ENCODE measurements at regions not wholly inside any gene's neighbourhood (a gene's known extent, or its start where the extent isn't known, plus 50 kb on each side); places are given as distances from the start of the nearest gene placed in this dataset.

DNA sequence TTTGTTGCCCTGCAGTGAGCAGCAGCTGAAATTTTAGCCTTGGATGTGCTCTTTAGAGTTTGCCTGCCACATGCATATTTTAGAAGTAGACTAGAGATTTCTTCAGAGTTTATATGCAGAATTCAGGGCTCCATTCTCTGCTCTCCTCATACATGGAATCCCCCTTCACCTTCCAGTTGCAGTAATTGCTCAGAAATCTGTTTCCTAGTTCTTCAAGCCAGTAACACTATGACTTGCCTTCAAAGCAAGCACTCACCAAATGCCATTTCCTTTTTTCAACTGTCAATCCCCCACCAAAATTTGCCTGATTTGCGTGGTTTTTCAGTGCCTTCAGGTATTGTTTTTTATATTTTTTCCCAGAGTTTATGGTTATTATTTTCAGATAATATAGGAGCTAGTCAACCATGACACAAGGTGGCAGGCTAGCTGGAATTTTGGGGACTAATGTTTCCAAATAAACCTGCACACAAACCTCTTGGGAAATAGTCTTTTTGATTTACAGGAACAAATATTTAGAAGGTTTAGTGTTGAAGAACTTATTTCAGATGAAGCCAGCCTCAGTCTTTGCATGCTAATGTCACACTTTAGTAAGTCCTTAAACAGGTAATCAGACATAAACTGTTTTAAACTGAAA lies 79.2 kb downstream of the ASCL1 start:
- no peaks in the 10 kb centered on the region for H3K27me3 ChIP-seq (replicated peaks in 1 of 4; ENCODE audit: control insufficient read depth in 3 of 4, extremely low read depth in 1 of 4, insufficient read depth in 3 of 4, low read length in 3 of 4)
- no peak overlapping the region for H3K4me3 ChIP-seq (ENCODE audit: extremely low read depth in 1 of 4, insufficient read depth in 2 of 4, low read depth in 3 of 4, low read length in 4 of 4)
- no peak overlapping the region for H3K4ac ChIP-seq (replicated peaks; ENCODE audit: insufficient read length, low read depth, low read length)
- H4K8ac ChIP-seq (ENCODE audit: extremely low read depth, insufficient read depth, low read length), result no peak overlapping the region
- H3K79me2 ChIP-seq (ENCODE audit: control insufficient read depth in 1 of 2, insufficient read depth in 2 of 2, low read length in 2 of 2), result no peaks in the 10 kb centered on the region
- no peak overlapping the region for H4K91ac ChIP-seq (replicated peaks; ENCODE audit: insufficient read length, low read length)
- DNase-seq (ENCODE audit: low read depth in 1 of 2, low spot score in 2 of 2) (no peak), FAIRE-seq (no peak)
- H3K9me3 ChIP-seq (ENCODE audit: insufficient read depth in 2 of 2, low read depth in 1 of 2, low read length in 1 of 2), result no peaks in the 10 kb centered on the region
- no peak overlapping the region for H3K14ac ChIP-seq (ENCODE audit: insufficient read length)
- H3K18ac ChIP-seq (ENCODE audit: extremely low read depth, low read length), result no peak overlapping the region
- H2BK12ac ChIP-seq (ENCODE audit: low read depth, low read length), result no peak overlapping the region
- H3K27ac ChIP-seq (ENCODE audit: low read depth, low read length), result no peak overlapping the region
- H3K79me1 ChIP-seq (ENCODE audit: low read depth, low read length), result no peaks in the 10 kb centered on the region
- H3K36me3 ChIP-seq (ENCODE audit: control insufficient read depth in 2 of 4, insufficient read depth in 4 of 4, low read length in 3 of 4), result no peaks in the 10 kb centered on the region
- no peak overlapping the region for H2AK5ac ChIP-seq (ENCODE audit: low read depth, low read length)
- H4K20me1 ChIP-seq (replicated peaks in 1 of 2; ENCODE audit: control insufficient read depth in 1 of 2, insufficient read depth in 2 of 2, low read length in 2 of 2), result no peaks in the 10 kb centered on the region
- no peaks in the 10 kb centered on the region for H3K23me2 ChIP-seq (ENCODE audit: low read depth, low read length)
- H2BK20ac ChIP-seq (ENCODE audit: low read length), result no peak overlapping the region
- ChIA-PET CTCF (ENCODE audit: partially characterized antibody) (interaction anchor here (1.2 kb wide), 1 partner anchor 98 kb away, joined by 3 read pairs; no protein-coding TSS in a partner anchor), POLR2A (ENCODE audit: partially characterized antibody) (no interaction called here)
- no peak overlapping the region for H2BK5ac ChIP-seq (ENCODE audit: low read depth, low read length)
- H2BK120ac ChIP-seq (replicated peaks; ENCODE audit: low read depth, low read length), result no peak overlapping the region
- H3K9ac ChIP-seq (replicated peaks in 1 of 4; ENCODE audit: extremely low read depth in 1 of 4, low read depth in 3 of 4, low read length in 3 of 4), result no peak overlapping the region
- no peak overlapping the region for H4K5ac ChIP-seq (ENCODE audit: insufficient read length, low read depth, low read length)
- H3K4me2 ChIP-seq (ENCODE audit: insufficient read depth in 1 of 2, low read depth in 2 of 2, low read length in 2 of 2), result no peak overlapping the region
- no peak overlapping the region for H2BK15ac ChIP-seq (ENCODE audit: low read length)
- no peaks in the 10 kb centered on the region for H3K4me1 ChIP-seq (replicated peaks in 1 of 4; ENCODE audit: control insufficient read depth in 3 of 4, insufficient read depth in 4 of 4, low read length in 3 of 4)
- no peak overlapping the region for H2AFZ ChIP-seq (ENCODE audit: low read length)
- H3K23ac ChIP-seq (ENCODE audit: insufficient read length), result no peak overlapping the region
- 79% methylated on average over 1 of the region's 1 CpG; no CpG with 5 or more reads in 1 of the 2 experiments for WGBS, 2 experiments (ENCODE audit: extremely low coverage in 1 of 2, insufficient coverage in 1 of 2, insufficient read length in 1 of 2, insufficient replicate concordance in 2 of 2, low coverage in 1 of 2, low lambda C conversion rate in 2 of 2, missing lambda C conversion rate in 1 of 2)
- no peak overlapping the region for H3K56ac ChIP-seq (replicated peaks; ENCODE audit: insufficient read length, low read depth, low read length)
- no peak for TF ChIP-seq TAF1 (IDR thresholded peaks at IDR 0.05; ENCODE audit: low read depth, low read length)
- TF ChIP-seq TEAD4 (IDR thresholded peaks at IDR 0.05; ENCODE audit: low read depth, low read length), result no peak
- TF ChIP-seq KDM4A (IDR thresholded peaks at IDR 0.05; ENCODE audit: low read depth, low read length, severe bottlenecking), result no peak
- no peak for TF ChIP-seq EZH2 (IDR thresholded peaks at IDR 0.05; ENCODE audit: low read depth, low read length, severe bottlenecking)
- no peak for TF ChIP-seq EP300 (IDR thresholded peaks at IDR 0.05; ENCODE audit: borderline replicate concordance in 1 of 2, low read depth in 2 of 2, low read length in 2 of 2)
- no peak for TF ChIP-seq CBX5 (IDR thresholded peaks at IDR 0.05; ENCODE audit: low read depth, low read length)
- no peak for TF ChIP-seq SAP30 (IDR thresholded peaks at IDR 0.05; ENCODE audit: insufficient read depth, insufficient replicate concordance, low read length)
- TF ChIP-seq TAF7 (optimal IDR thresholded peaks at IDR 0.05; ENCODE audit: borderline replicate concordance, low read depth, low read length), result no peak
- TF ChIP-seq HDAC2 (IDR thresholded peaks at IDR 0.05; ENCODE audit: borderline replicate concordance in 1 of 2, low read depth in 2 of 2, low read length in 2 of 2), result no peak
- no peak for TF ChIP-seq SP4 (IDR thresholded peaks at IDR 0.05; ENCODE audit: low read length)
- TF ChIP-seq CTBP2 (IDR thresholded peaks at IDR 0.05; ENCODE audit: borderline replicate concordance, insufficient read depth, insufficient read length, low read length), result no peak
- TF ChIP-seq RBBP5 (IDR thresholded peaks at IDR 0.05; ENCODE audit: borderline replicate concordance, low read depth, low read length), result no peak
